GM21529 (cell line): ENCODE measurements at regions not wholly inside any gene's neighbourhood (a gene's known extent, or its start where the extent isn't known, plus 50 kb on each side); places are given as distances from the start of the nearest gene placed in this dataset.

Experiments
- ATAC-seq: cut with Tn5 transposase; IDR thresholded peaks from one replicate; pipeline ENCODE4 v1.9.1; 2021; ENCODE audit not compliant: unreplicated experiment

DNA sequence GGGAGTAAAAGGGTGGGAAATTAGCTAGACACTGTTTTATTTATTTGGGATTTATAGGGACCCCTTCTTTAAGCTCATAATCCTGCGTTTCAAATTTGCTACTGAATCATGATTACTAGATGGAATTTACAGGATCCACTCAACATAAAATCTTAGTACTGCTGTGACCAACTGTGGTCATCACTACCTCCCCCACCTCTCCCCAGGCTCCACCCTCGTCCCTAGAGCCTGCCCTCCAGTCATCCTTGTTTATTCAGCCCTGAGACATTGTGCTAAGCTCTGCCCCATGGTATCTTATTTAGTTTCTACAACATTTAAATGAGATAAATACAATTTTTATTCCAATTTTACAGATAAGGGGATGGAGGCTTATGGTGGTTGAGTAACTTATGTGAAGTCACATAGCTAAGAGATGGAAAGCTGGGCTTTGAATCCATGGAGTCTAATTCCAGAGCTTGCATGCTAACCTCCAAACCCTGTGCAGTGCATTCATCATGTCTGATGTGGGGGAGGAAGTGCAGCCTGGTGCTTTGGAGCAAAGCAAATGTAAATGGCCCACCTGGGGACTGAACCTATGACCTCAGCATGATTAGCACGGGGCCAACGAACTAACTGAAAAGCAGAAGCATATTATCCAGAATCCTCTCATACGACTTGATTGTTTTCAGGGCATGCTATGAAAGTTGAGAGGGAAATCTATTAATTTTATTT is 502.4 kb downstream of the TMEM182 start:
- ATAC-seq, result no peak

DNA sequence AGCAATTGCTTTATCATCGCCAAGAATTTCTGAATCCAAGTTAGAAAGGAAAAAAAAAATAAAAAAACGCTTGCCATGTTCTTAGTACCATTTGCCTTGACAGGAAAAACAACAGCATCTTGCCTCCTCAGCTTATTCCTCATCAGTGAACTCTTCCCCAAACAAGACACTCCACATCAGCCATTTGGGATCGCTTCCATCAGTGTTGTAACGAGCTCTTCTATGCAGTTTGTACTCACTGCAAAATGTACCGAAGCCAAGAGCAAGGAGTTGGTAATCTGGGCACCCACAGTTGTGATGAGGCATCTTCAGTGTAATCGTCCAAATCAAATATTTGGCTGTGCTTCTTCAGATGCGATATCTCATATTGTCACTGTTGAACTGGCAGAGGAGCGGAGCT is 503.7 kb downstream of the TMEM182 start:
- ATAC-seq, result no peak

DNA sequence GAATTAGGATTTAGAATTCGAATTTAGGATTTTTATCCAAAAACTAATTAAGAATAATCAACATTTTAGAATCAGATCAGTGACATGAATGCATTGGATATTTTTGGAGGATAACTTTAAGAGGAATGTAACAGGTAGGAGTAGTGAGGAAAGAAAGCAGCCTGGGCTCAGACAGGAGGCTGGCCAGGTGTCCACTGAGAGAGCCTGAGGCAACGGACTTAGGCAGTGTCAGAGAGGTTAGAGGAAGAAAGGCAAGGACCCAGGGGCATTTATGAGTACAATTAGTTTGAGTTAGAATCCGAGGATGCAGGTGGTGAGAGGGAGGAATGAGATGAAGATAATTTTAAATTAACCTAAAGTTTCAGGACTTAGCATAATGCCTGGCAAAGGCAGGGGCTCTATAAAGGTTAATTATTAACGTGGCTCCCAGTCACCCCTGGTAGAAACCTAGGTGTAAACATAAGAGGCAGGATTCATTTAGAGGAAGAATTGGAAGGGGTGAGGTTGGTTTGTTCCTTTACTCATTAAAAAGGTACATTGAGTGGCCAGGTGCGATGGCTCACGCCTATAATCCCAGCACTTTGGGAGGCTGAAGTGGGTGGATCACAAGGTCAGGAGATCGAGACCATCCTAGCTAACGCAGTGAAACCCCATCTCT is 507.1 kb downstream of the TMEM182 start:
- ATAC-seq, result no peak

DNA sequence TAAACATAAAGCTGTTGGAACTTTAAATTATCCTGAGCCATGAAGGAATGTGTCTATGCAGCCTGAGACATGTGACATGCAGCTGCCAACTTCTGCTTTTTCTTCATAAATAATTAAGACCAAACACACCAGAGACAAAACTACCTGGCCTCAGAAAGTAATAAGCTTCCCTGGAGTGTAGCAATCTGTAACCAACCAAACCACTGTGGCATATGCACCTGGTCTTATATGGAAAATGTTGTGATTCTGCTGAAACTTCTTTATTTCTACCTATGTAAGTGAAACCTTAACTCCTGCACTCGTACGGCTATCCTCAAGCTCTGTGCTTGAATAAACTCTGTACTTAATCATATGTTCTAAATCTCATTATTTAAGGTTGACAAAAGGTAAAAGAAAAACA is 515.0 kb downstream of the TMEM182 start:
- no peak for ATAC-seq

DNA sequence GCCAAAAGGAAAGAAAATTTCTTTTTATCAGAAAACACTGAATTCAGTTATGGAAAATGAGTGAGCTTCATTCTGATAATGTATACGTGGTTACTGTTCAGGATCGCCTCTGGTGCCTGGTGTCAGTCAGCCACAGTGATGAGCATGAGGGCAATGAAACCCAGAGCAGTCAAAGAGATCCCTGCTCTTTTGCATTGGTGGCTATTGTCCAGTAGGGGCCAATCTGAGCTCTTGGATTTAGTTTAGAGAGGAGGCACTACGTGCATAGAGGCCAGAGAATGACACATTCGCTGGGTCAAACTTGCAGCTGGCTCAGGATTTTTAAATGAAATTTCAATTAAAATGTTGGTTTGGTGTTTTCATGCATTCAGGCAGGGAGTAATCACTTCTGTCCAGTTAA is 522.9 kb downstream of the TMEM182 start:
- ATAC-seq, result no peak

DNA sequence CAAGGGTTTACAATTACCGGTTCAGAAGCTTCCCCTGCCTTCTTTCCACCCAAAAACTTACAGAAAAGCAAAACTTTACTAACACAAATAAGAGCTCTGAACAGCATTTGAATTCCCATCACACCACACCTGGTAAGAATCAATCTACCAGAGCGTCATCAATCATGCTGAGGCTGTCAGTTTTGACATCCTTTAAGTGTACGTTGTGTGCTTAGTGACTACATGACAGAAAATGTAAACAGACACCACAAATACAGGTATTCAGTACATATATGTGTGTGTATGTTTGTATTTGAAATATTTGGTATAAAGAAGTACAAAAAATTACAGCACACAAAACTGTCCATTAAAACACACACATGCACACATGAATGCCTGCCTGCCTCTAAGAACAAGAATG is 523.5 kb downstream of the TMEM182 start:
- ATAC-seq, result no peak

DNA sequence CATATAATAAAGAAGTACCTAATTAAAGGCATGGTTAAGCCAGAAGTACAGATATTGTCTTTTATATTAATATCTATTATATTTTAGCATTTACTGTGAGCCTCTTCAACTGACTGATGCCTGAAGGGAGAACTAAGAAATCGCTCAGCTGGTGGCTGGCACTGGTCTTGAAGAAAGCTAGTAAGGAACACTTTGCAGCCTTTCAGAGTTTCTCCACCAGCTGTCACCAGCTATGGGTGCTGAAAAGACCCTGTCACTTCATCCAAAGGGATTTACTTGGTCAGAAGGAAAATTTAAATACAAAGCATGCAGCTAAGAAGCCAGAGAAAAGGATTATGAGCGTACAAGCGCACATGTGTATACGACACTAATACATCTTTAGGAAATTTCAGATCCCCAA is 525.9 kb downstream of the TMEM182 start:
- ATAC-seq, result no peak

DNA sequence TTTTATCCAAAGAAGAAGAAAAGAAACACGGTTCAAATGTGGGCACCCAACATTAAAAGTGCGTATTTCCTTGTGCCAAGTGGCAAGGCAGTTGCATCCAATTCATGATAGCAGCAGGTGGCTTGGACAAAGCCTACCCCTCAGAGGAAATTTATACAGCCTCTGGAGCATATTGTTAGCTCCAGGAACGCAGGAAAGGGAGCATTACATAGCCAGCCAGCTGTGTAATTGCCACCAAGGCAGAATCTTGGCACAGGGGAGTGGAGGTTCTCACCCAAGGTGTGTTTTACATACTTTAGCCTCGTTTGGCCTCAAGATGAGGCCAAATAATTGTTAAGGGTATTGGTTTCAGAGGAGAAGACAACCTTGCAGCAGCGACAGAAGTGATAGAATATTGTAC is 526.9 kb downstream of the TMEM182 start:
- ATAC-seq, result no peak

DNA sequence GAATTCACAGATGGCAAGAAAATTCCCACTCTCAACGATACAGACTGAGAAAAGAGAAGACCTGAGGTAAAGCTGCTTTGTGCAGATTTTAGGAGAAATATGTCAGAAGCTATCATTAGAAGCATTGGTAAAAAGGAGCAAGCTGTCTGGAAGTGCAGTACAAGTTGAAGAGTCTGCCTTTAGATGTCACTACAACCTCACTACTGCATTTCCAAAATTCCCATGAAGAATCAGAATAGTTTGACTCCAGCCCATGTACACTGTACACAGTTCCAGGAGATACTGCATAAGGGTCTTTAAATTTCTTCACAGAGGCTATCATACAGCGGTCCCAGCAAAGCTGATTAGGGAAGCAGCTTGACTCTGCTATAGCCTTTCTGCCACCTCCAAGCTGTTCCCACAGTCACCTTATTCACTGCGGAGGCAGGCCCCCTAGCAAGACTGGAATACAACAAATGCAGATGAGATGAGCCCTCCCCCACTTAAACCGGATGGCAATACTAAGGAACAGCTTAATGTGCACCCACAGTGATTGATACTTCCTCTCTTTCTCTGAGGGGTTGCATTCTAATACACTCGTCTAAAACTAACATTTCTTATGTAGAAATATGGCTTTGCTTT is 527.4 kb downstream of the TMEM182 start:
- no peak for ATAC-seq

DNA sequence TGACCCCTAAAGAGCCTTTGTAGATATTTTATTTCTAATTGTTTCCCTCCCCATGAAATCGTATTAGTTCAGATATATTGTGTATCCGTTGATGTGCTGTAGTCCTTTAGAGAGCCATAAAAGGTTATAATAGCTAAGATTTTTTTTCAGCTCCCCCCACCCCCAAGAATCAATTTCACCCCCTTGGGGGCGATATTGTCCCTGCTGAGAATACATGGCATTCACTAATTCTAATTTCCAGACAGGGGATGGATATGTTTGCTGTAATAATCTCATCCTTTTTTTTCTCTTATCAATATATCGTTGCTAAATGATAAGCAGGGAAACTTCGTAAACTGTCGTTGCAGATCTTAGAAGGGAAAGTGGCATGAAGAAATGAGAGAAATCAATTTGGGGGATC is 530.7 kb downstream of the TMEM182 start:
- no peak for ATAC-seq

DNA sequence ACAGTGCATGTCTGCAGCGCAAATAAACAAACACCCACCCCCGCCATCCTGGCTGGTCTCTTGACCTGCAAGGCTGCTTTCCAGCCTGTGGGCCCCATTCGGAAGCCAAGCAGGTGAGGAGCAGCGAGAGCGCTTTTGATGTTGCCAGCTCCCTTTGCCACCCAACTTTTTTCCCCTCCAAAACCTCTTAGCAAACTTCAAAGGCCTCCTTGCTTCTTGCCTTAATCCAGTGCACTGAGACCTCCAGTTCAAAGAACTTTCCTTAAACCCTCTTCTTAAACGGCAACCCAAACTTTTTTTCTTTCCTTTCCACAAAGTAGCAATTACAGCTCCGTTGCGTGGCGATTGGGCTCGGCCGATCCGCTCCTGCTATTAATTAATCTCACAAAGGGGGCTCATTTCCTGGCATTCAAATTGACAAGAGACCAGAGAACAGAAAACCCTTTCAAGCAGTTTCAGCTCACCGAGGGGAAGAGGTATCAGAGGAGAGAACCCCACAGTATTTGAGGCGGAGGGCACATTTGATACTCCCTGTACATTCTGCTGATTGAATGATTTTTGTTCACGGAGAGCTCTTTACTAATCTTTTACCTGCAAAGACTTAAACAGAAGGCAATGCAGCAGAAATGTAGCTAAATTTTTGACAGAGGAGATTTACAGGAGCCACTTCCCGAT is 531.4 kb downstream of the TMEM182 start:
- no peak for ATAC-seq

DNA sequence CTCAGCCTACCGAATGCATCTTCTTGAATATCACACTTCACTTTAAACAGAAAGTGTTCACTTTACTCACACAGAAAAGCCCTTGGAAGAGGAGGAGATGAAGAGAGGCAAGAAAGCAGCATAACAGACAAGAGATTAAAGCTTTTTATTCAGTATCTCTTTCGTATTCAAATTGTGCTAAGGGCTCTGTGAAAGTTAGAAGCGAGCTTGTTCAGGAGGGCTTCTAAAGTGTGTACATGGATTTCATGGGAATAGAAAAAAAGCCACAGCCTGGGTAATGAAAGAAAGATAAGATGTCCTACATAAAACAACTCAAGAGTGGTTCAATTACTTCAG is 531.9 kb downstream of the TMEM182 start:
- no peak for ATAC-seq

DNA sequence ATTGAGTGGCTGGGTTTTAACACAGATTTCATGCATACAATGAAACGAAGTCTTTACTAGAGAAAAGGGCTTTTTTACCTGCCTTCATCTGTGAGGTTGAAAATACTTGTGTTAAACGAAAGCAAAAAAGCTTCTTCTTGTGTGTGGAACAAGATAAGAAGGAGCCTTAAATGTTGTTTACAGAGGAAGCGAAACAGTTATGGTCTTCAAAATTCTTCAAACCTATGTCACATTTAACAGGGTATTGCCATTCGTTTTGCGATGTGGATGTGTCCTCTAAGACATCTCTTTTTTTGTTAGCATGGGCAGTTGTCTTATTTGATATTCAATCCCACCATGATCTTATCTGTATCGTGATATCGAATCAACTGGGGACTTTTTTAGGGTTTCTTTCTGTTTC is 532.6 kb downstream of the TMEM182 start:
- ATAC-seq, result no peak

DNA sequence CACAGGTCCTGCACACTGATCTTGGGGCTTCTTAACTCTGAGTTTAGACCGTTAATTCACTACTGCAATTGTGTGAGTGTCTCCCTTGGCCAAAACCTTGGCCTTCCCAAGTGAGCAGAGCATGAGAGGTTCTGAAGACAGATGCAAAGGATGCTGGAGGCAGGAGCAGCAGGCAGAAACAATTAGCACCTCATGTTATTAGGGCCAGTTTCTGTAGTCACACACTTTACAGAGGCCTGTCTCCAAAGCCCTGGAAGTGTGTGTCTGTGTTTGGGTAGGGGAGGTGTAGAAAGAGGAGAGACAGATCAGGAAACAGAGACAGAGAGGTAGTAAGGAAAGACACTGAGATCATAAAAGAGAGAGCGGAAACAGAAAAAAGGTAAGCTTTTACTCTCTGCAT is 533.8 kb downstream of the TMEM182 start:
- ATAC-seq, result no peak

DNA sequence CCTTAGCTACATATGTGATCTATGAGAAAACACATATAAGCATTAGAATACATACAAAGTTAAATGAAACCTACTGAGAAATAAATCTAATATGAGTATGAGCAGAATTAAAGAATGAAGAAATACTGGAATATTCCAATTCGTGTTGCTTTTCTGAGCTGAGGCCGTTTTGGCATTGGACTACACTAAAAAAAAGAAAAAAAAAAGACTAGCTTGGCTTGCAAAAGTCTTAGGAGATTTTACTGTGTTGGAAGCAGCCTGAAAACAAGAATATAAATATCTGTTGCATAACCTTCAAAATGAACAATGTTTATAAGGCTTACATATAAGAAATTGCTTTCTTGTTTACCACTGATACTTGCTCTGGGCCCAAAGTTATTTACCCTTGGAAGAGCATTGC is 562.8 kb downstream of the TMEM182 start:
- ATAC-seq, result no peak

DNA sequence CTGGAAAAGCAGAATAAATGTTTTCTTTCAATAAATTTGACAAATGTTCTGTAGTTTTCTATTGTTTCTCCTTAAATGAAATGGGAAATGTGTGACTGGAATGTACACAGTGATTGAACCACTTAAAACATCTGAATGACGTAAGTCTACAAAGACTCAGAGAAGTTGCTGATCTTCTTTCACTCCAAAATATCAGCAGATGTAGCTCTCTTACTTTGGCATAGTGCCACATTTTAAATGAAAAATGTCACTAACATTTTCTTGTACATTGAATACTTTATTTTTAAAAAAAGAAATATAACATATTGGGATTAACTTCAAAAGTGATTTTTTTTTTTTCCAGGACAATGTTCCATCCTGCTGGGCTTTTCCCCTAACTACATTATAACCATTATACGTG is 565.6 kb downstream of the TMEM182 start:
- no peak for ATAC-seq

DNA sequence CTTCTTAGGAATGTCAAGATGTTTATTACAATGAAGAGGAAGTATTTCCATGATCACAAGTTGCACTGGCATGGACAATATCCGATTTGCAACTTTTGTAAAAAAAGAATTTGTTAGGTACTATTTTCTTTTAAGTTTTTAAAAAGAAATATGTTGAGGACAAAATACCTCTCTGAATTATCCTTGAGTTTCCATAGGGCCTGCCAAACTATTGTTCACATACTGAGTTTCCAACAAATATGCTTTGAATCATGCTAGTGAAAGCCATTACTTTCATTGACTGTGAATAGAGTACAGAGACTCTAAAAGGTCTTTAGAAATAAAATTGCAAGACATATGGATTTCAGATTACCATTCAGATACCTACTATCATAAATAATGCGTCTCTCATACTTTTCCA is 566.1 kb downstream of the TMEM182 start:
- no peak for ATAC-seq

DNA sequence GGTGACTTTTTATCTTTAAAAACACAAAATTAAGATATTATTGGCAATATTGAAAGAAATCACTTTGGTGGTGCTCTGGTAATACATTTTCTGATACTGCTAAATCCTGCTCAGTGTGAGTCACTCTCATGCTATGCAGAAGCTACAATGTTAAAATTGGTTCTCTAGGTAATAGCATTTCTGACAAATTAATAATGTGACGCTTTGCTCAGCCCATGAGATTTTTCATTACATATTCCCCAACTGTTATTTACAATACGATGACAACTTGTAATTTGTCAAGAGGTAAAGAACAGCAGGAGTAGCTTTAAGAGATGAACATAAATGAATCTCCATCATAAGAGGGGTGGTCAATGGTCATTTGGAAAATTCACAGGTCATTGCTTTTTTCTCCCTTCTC is 573.6 kb downstream of the TMEM182 start:
- no peak for ATAC-seq

DNA sequence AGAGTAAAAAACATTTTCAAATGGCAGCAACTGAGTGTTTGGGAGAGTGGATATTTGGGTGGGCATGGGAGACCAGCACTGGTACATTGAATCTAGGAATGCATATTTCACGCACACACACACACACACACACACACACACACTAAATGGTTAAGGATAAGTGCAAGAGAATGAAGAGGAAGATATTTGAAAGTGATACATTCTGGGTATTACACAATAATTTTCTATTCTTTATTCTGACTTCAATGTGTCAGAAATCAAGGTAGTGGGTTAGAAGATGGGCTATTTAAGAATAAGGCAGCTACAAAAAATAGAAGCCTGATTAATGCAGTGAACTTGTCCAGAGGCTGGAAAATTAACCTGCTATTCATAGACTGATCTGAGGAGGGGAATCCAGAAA is 577.0 kb downstream of the TMEM182 start:
- ATAC-seq, result no peak

DNA sequence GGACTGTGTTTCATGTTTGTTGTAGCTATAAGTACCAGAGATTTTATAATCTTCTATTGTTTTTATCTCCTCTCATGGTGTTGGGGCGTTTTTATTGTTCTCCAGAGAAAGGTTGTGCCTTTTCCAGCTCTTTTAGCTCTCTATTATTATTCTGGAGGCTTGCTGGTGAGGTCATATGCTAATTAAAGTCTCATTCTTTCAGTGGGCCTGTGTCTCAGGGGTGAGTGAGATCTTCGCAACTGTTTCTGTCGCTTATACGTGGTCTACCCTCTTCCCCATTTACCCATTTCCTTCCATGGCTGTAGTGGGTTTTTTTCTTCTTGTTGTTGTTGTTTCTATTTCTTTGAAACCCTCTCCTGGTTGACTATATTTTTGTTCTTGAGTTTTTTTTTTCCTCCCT is 584.9 kb downstream of the TMEM182 start:
- no peak for ATAC-seq

DNA sequence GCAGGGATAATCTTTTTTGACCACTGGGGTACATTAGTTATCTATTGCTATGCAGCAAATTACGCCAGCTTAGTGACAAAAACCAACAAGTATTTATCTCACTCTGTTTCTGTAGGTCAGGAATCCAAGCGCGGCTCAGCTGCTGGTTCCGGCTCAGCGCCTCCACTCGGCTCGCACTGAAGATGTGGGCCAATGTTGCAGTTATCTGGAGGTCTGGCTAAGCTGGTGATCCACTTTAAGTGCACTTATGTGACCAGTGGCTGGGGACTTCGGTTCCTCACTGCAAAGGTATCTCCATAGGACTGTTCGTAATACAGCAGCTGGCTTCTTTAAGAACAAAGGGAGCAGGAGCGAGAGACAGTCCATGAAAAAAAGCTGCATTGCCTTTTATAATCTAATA is 591.9 kb downstream of the TMEM182 start:
- no peak for ATAC-seq

DNA sequence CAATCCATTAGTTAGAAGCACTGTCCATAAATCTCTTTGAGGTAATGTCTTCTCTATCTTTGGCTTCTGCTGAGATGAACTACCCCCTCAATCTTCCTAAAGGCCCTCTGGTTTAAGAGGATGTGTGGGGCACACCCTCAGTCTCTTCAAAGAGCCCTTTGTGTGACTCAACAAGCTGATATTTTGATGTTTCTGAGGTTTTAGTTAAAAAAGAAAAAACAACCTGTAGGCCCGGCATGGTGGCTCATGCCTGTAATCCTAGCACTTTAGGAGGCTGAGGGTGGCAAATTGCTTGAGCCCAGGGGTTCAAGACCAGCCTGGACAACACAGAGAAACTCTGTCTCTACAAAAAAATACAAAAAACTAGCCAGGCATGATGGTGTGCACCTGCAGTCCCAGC is 593.5 kb downstream of the TMEM182 start:
- ATAC-seq, result no peak
